ENCODE measurements at regions not wholly inside any gene's neighbourhood (a gene's known extent, or its start where the extent isn't known, plus 50 kb on each side); places are given as distances from the start of the nearest gene placed in this dataset.

- no peak for TF ChIP-seq CTCF (conservative IDR thresholded peaks at IDR 0.05 in 1 of 2, IDR thresholded peaks at IDR 0.05 in 1 of 2; ENCODE audit: extremely low read depth in 1 of 2, insufficient read depth in 1 of 2, low read depth in 1 of 2, low read length in 2 of 2)
- TF ChIP-seq EZH2 (IDR thresholded peaks at IDR 0.05; ENCODE audit: borderline replicate concordance, low read length), result no peak
These were observed 155.0 kb upstream of the CTTNBP2 start for GRCh38 chr7:118028226-118028625.
